ENCODE measurements at regions not wholly inside any gene's neighbourhood (a gene's known extent, or its start where the extent isn't known, plus 50 kb on each side); places are given as distances from the start of the nearest gene placed in this dataset.

DNA sequence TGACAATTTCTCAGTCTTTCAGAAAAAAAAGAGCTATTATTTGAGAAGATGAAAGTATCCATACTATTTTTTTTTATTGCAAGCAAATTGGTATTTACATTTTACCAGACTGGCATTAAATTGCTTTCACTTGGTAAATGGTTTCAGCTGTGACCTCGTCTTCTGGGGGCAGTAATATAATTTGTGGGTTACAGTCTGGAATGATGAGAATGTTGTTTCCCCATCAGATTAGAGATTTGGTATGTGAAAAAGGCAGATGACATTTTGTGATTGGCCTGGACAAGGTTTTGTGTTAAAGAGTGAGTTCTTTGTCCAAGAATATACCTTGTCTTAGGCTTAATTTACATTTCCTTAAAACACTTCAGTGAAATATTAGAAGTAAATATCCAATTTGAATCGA, 390.1 kb upstream of the ST6GAL2 start:
- no peaks in the 10 kb centered on the region for H3K27me3 ChIP-seq (ENCODE audit: control insufficient read depth in 3 of 3, insufficient read depth in 3 of 3, low read length in 2 of 3)
- H3K4me1 ChIP-seq (ENCODE audit: control insufficient read depth in 5 of 5, insufficient read depth in 5 of 5, low read length in 5 of 5): no peaks in the 10 kb centered on the region
- TF ChIP-seq, protein P1, sequence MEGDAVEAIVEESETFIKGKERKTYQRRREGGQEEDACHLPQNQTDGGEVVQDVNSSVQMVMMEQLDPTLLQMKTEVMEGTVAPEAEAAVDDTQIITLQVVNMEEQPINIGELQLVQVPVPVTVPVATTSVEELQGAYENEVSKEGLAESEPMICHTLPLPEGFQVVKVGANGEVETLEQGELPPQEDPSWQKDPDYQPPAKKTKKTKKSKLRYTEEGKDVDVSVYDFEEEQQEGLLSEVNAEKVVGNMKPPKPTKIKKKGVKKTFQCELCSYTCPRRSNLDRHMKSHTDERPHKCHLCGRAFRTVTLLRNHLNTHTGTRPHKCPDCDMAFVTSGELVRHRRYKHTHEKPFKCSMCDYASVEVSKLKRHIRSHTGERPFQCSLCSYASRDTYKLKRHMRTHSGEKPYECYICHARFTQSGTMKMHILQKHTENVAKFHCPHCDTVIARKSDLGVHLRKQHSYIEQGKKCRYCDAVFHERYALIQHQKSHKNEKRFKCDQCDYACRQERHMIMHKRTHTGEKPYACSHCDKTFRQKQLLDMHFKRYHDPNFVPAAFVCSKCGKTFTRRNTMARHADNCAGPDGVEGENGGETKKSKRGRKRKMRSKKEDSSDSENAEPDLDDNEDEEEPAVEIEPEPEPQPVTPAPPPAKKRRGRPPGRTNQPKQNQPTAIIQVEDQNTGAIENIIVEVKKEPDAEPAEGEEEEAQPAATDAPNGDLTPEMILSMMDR (IDR thresholded peaks at IDR 0.05; ENCODE audit: control extremely low read depth, extremely low read depth): no peak
- H3K9me3 ChIP-seq (ENCODE audit: control insufficient read depth in 4 of 4, insufficient read depth in 3 of 4, low read length in 3 of 4): no peaks in the 10 kb centered on the region
- no peak overlapping the region for H3K9ac ChIP-seq (ENCODE audit: insufficient read depth in 1 of 2, low read length in 2 of 2)
- 70 to 79% methylated on average over 2 of the region's 2 CpGs for WGBS, 2 donors
- H3K36me3 ChIP-seq (ENCODE audit: control insufficient read depth in 4 of 4, insufficient read depth in 4 of 4, low read length in 4 of 4): no peaks in the 10 kb centered on the region
- DNase-seq: no peak
- no peak overlapping the region for H3K4me3 ChIP-seq
- H3K27ac ChIP-seq (ENCODE audit: low read depth in 1 of 2, low read length in 1 of 2): no peak overlapping the region
- no peak for ATAC-seq (ENCODE audit: insufficient read depth, low FRiP score)

- H3K4me1 ChIP-seq (ENCODE audit: control insufficient read depth in 5 of 5, insufficient read depth in 5 of 5, low read length in 5 of 5): no peaks in the 10 kb centered on the region
- TF ChIP-seq, protein P1 (IDR thresholded peaks at IDR 0.05; ENCODE audit: control extremely low read depth, extremely low read depth): no peak
These were observed 392.7 kb upstream of the ST6GAL2 start for GRCh38 chr2:107278672-107279071.

GRCh38 chr2:107281637-107282036, 395.7 kb upstream of the ST6GAL2 start:
- Histone ChIP-seq H3K4me3 (no peak overlapping the region), H3K4me1 (ENCODE audit: control insufficient read depth in 5 of 5, insufficient read depth in 5 of 5, low read length in 5 of 5) (no peaks in the 10 kb centered on the region), H3K9me3 (ENCODE audit: control insufficient read depth in 4 of 4, insufficient read depth in 3 of 4, low read length in 3 of 4) (no peaks in the 10 kb centered on the region), H3K36me3 (ENCODE audit: control insufficient read depth in 4 of 4, insufficient read depth in 4 of 4, low read length in 4 of 4) (no peaks in the 10 kb centered on the region), H3K27me3 (ENCODE audit: control insufficient read depth in 3 of 3, insufficient read depth in 3 of 3, low read length in 2 of 3) (no peaks in the 10 kb centered on the region), H3K27ac (ENCODE audit: low read depth in 1 of 2, low read length in 1 of 2) (no peak overlapping the region), H3K9ac (ENCODE audit: insufficient read depth in 1 of 2, low read length in 2 of 2) (no peak overlapping the region)
- ATAC-seq (ENCODE audit: insufficient read depth, low FRiP score) (no peak), DNase-seq (no peak)
- TF ChIP-seq, protein P1 (IDR thresholded peaks at IDR 0.05; ENCODE audit: control extremely low read depth, extremely low read depth): no peak
- 88 to 91% methylated on average over 1 of the region's 1 CpG for WGBS, 2 donors

More at GRCh38 chr2:107278672-107279071, 392.7 kb upstream of the ST6GAL2 start:
- no peak for ATAC-seq (ENCODE audit: insufficient read depth, low FRiP score)
- WGBS, 2 donors: 84 to 94% methylated on average over 1 of the region's 1 CpG
- Histone ChIP-seq H3K4me3 (no peak overlapping the region), H3K9me3 (ENCODE audit: control insufficient read depth in 4 of 4, insufficient read depth in 3 of 4, low read length in 3 of 4) (no peaks in the 10 kb centered on the region), H3K36me3 (ENCODE audit: control insufficient read depth in 4 of 4, insufficient read depth in 4 of 4, low read length in 4 of 4) (no peaks in the 10 kb centered on the region), H3K27ac (ENCODE audit: low read depth in 1 of 2, low read length in 1 of 2) (no peak overlapping the region), H3K9ac (ENCODE audit: insufficient read depth in 1 of 2, low read length in 2 of 2) (no peak overlapping the region), H3K27me3 (ENCODE audit: control insufficient read depth in 3 of 3, insufficient read depth in 3 of 3, low read length in 2 of 3) (no peaks in the 10 kb centered on the region)
- DNase-seq: no peak

DNA sequence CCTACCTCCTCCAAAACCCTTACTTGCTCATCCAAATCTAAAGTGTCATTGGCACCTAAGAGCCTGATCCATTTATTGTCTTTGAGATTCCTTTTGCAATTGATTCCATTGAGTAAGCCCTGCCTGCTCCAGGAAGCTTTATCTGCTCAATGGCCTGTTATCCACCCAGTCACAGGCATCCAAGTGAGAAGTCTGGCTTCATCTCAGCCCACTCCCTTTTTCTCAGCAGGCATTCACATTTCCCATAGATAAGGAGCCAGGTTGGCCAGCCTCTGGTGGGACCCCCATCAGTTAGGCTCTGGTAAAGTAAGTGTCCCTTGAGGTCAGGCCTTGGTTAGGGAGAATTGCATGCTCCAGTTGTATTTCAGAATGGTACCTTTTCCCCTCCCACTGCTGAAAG, 396.2 kb upstream of the ST6GAL2 start:
- no peak for DNase-seq
- H3K9me3 ChIP-seq (ENCODE audit: control insufficient read depth in 4 of 4, insufficient read depth in 3 of 4, low read length in 3 of 4): no peaks in the 10 kb centered on the region

More for the DNA sequence above, 396.2 kb upstream of the ST6GAL2 start:
- Histone ChIP-seq H3K27ac (ENCODE audit: low read depth in 1 of 2, low read length in 1 of 2) (no peak overlapping the region), H3K4me1 (ENCODE audit: control insufficient read depth in 5 of 5, insufficient read depth in 5 of 5, low read length in 5 of 5) (no peaks in the 10 kb centered on the region), H3K27me3 (ENCODE audit: control insufficient read depth in 3 of 3, insufficient read depth in 3 of 3, low read length in 2 of 3) (no peaks in the 10 kb centered on the region), H3K36me3 (ENCODE audit: control insufficient read depth in 4 of 4, insufficient read depth in 4 of 4, low read length in 4 of 4) (no peaks in the 10 kb centered on the region), H3K4me3 (no peak overlapping the region), H3K9ac (ENCODE audit: insufficient read depth in 1 of 2, low read length in 2 of 2) (no peak overlapping the region)
- TF ChIP-seq, protein P1 (IDR thresholded peaks at IDR 0.05; ENCODE audit: control extremely low read depth, extremely low read depth): no peak
- ATAC-seq (ENCODE audit: insufficient read depth, low FRiP score): no peak
